HL-60 (cell line): ENCODE measurements at regions not wholly inside any gene's neighbourhood (a gene's known extent, or its start where the extent isn't known, plus 50 kb on each side); places are given as distances from the start of the nearest gene placed in this dataset.

Experiments used
- GABPA ChIP-seq: IDR thresholded peaks from 2 replicates; pipeline ENCODE4 v1.6.1; 2012; ENCODE audit warnings: low read depth
- POLR2AphosphoS5 ChIP-seq: IDR thresholded peaks from 2 replicates; pipeline ENCODE4 v1.6.1; 2012; ENCODE audit warnings: low read depth
- SPI1 ChIP-seq: IDR thresholded peaks from 2 replicates; pipeline ENCODE4 v1.6.1; 2012; ENCODE audit warnings: low read depth, mild to moderate bottlenecking, borderline replicate concordance
- TF ChIP-seq, protein P1 (sequence below): IDR thresholded peaks from one replicate; pipeline ENCODE4 v1.5.1; 2011; ENCODE audit warnings: low read length, control low read depth, inconsistent platforms; ENCODE audit not compliant: insufficient read depth
- TF ChIP-seq, protein P2 (sequence below): IDR thresholded peaks from 2 replicates; pipeline ENCODE4 v1.6.1; 2012; ENCODE audit warnings: low read depth; ENCODE audit not compliant: insufficient replicate concordance

DNA sequence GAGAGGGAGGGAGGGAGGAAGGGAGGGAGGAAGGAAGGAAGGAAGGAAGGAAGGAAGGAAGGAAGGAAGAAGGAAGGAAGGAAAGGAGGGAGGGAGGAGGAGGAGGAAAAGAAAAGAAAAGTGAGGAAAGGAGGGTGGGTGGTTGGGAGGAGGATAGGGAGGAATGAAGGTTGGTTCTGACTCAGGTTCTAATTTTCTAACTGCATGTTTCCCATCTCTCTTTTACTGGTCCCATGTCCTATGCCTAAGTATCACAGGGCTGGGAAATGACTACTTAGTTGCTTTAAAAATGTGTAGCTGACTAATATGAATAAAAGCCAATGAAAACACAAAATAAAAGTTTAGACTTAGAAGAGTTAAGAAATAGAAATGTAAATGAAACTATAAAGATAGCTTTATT is 890.9 kb upstream of the POT1 start:
- TF ChIP-seq, protein P1, sequence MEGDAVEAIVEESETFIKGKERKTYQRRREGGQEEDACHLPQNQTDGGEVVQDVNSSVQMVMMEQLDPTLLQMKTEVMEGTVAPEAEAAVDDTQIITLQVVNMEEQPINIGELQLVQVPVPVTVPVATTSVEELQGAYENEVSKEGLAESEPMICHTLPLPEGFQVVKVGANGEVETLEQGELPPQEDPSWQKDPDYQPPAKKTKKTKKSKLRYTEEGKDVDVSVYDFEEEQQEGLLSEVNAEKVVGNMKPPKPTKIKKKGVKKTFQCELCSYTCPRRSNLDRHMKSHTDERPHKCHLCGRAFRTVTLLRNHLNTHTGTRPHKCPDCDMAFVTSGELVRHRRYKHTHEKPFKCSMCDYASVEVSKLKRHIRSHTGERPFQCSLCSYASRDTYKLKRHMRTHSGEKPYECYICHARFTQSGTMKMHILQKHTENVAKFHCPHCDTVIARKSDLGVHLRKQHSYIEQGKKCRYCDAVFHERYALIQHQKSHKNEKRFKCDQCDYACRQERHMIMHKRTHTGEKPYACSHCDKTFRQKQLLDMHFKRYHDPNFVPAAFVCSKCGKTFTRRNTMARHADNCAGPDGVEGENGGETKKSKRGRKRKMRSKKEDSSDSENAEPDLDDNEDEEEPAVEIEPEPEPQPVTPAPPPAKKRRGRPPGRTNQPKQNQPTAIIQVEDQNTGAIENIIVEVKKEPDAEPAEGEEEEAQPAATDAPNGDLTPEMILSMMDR: no peak
- TF ChIP-seq, protein P2, sequence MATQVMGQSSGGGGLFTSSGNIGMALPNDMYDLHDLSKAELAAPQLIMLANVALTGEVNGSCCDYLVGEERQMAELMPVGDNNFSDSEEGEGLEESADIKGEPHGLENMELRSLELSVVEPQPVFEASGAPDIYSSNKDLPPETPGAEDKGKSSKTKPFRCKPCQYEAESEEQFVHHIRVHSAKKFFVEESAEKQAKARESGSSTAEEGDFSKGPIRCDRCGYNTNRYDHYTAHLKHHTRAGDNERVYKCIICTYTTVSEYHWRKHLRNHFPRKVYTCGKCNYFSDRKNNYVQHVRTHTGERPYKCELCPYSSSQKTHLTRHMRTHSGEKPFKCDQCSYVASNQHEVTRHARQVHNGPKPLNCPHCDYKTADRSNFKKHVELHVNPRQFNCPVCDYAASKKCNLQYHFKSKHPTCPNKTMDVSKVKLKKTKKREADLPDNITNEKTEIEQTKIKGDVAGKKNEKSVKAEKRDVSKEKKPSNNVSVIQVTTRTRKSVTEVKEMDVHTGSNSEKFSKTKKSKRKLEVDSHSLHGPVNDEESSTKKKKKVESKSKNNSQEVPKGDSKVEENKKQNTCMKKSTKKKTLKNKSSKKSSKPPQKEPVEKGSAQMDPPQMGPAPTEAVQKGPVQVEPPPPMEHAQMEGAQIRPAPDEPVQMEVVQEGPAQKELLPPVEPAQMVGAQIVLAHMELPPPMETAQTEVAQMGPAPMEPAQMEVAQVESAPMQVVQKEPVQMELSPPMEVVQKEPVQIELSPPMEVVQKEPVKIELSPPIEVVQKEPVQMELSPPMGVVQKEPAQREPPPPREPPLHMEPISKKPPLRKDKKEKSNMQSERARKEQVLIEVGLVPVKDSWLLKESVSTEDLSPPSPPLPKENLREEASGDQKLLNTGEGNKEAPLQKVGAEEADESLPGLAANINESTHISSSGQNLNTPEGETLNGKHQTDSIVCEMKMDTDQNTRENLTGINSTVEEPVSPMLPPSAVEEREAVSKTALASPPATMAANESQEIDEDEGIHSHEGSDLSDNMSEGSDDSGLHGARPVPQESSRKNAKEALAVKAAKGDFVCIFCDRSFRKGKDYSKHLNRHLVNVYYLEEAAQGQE: no peak
- TF ChIP-seq POLR2AphosphoS5: no peak
- no peak for TF ChIP-seq GABPA
- TF ChIP-seq SPI1: no peak
